ENCODE measurements at regions not wholly inside any gene's neighbourhood (a gene's known extent, or its start where the extent isn't known, plus 50 kb on each side); places are given as distances from the start of the nearest gene placed in this dataset.

DNA sequence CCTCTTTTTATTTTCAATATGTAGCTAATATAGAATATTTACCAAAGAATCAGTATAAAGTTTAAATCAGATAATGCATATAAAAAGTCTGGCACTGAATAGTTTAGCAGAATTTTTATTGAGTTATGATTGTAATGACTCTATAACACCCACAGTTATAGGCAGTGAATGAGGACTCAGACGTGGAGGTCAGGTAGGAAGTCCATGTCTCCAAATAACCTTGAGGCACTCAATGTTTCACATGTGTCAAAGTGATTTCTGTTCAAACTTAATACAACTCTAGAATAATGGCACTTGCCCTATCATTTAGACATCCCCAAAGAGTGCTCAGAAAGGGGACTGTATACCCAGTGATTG is 332.1 kb downstream of the BMPER start:
- Mint-ChIP-seq H3K4me1 (ENCODE audit: low read depth) (no peaks in the 10 kb centered on the region), H3K27me3 (ENCODE audit: low read depth) (no peaks in the 10 kb centered on the region), H3K4me3 (no peak overlapping the region), H3K9me3 (peaks cover 3% of the 10 kb centered on the region), H3K36me3 (ENCODE audit: insufficient read depth) (no peaks in the 10 kb centered on the region)
- no peak for ATAC-seq
- no peak for DNase-seq

DNA sequence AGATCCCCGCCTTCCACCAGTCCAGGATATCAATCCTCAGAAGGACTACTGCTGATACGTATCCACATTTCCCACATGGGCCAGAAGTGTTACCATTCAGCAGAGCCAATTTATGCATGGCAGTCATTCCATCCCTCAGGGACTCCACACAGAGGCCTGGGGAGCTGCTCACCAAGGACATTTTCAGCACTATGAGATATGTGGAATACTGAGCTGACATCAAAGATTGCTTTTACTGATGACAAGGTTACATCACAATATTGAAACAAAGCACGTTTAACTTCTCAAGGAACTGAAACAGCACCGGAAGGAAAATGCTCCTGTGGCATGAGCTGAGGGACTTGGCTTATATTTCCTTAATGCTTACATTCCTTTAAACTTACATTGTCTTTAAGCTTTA is 335.1 kb downstream of the BMPER start:
- H3K9me3 Mint-ChIP-seq = peaks cover 5% of the 10 kb centered on the region

DNA sequence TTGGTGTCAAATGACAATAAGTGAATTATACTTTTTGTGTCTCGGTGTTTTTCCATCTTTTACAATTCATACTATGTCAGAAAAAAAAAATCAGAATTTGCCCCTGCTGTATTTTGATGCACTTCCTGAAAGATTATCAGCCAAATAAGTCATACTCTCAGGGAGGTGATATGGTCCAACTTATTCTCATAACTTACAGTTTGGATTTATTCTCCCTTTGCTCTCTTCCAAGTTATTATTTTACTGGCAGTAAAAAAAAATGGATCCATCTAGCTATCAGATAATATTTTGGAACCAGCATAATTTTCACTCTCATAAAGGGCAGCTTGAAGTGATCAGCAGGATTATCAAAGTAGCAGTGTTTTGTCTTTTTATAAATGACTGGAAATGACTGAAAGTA is 337.1 kb downstream of the BMPER start:
- H3K4me3 Mint-ChIP-seq = no peak overlapping the region
- peaks cover 5% of the 10 kb centered on the region for H3K9me3 Mint-ChIP-seq
- no peak for DNase-seq
- no peak for ATAC-seq
- H3K36me3 Mint-ChIP-seq (ENCODE audit: insufficient read depth) = no peaks in the 10 kb centered on the region
- H3K27me3 Mint-ChIP-seq (ENCODE audit: low read depth) = no peaks in the 10 kb centered on the region
- no peaks in the 10 kb centered on the region for H3K4me1 Mint-ChIP-seq (ENCODE audit: low read depth)

More for the DNA sequence above, 335.1 kb downstream of the BMPER start:
- DNase-seq (no peak), ATAC-seq (no peak)
- Mint-ChIP-seq H3K4me1 (ENCODE audit: low read depth) (no peaks in the 10 kb centered on the region), H3K4me3 (no peak overlapping the region), H3K36me3 (ENCODE audit: insufficient read depth) (no peaks in the 10 kb centered on the region), H3K27me3 (ENCODE audit: low read depth) (no peaks in the 10 kb centered on the region)

DNA sequence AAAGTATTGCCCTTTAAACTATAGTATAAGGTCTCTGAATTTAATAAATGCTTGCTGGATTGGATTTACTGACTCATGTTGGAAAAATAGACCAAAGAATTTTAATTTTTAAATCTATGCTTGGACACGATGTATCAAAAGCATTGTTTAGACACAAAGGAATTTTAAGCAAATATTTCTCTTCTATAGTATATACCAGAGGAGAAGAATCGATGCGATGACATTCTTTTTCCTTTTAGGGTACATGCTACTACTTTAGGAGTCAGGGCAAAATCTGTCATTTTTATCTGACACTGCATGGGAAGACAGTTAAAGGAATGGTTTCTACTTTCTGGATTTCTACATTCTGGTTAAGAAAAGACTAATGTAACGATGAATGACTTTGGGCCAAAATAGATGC is 339.9 kb downstream of the BMPER start:
- Mint-ChIP-seq H3K9me3 (peaks cover 5% of the 10 kb centered on the region), H3K4me3 (no peak overlapping the region), H3K27me3 (ENCODE audit: low read depth) (no peaks in the 10 kb centered on the region), H3K4me1 (ENCODE audit: low read depth) (no peaks in the 10 kb centered on the region), H3K36me3 (ENCODE audit: insufficient read depth) (no peaks in the 10 kb centered on the region)
- DNase-seq (no peak), ATAC-seq (no peak)

DNA sequence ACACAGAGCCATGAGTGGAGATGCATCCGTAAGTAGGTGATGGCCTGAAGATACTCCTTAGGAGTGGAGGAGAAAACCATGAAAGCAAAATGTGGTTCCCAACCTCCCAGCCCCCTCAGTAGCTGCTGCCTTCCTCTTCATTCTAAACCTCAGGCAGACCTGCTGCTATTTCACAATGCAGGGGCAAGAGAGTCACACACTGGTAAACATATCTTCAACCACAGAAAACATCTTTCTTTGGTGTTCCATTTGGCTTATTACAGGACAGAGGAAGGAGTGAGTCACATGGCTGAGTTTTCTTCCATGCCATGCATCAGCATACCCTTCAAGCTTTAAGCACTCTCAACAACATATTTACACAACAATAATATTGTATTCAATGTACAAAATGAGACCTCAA is 342.1 kb downstream of the BMPER start:
- no peak for ATAC-seq
- Mint-ChIP-seq H3K27me3 (ENCODE audit: low read depth) (no peaks in the 10 kb centered on the region), H3K9me3 (peaks cover 5% of the 10 kb centered on the region), H3K4me3 (no peak overlapping the region), H3K4me1 (ENCODE audit: low read depth) (no peaks in the 10 kb centered on the region), H3K36me3 (ENCODE audit: insufficient read depth) (no peaks in the 10 kb centered on the region)
- DNase-seq = no peak

DNA sequence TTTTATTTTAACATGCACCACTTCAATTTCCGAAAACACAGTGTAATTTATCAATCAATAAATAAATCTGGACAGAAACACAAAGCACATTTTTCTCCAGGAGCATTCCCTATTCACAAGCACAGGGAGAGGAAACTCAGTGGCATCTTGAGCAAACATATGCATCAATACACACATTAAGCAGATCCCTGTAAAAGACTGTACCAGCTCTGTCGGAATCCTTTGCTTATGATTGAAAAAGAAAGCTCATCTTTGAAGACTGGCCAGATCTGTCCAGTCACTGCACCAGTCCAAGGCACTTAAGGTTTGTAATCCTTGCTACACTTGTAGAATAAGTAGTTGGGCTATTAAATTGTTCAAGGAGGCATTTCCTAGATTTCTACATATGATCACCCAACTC is 343.9 kb downstream of the BMPER start:
- H3K27me3 Mint-ChIP-seq (ENCODE audit: low read depth) = no peaks in the 10 kb centered on the region
- ATAC-seq = no peak
- H3K9me3 Mint-ChIP-seq = peaks cover 5% of the 10 kb centered on the region
- H3K36me3 Mint-ChIP-seq (ENCODE audit: insufficient read depth) = no peaks in the 10 kb centered on the region
- no peak for DNase-seq
- no peak overlapping the region for H3K4me3 Mint-ChIP-seq
- no peaks in the 10 kb centered on the region for H3K4me1 Mint-ChIP-seq (ENCODE audit: low read depth)

DNA sequence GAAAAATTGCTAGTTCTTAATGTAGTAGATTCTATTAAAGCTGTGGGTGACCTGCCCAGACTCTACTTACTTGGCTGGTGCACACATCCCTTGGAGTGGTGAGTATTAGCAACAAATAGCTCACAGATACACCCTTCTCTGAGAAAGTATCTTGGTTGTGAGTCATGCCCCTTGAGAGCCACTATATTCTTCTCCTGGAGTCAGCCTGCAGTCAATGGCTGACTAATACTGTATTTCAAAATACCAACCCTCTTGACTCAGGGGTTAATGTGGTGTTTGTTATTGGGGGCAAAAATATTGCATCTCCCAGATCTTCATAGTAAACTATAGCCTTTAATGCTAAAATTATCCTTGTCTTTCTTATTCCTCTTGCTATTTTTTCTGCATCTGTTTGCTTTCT is 354.9 kb downstream of the BMPER start:
- Mint-ChIP-seq H3K27me3 (ENCODE audit: low read depth) (no peaks in the 10 kb centered on the region), H3K4me1 (ENCODE audit: low read depth) (no peaks in the 10 kb centered on the region), H3K4me3 (no peak overlapping the region), H3K9me3 (no peaks in the 10 kb centered on the region), H3K36me3 (ENCODE audit: insufficient read depth) (no peaks in the 10 kb centered on the region)
- ATAC-seq (no peak), DNase-seq (no peak)

DNA sequence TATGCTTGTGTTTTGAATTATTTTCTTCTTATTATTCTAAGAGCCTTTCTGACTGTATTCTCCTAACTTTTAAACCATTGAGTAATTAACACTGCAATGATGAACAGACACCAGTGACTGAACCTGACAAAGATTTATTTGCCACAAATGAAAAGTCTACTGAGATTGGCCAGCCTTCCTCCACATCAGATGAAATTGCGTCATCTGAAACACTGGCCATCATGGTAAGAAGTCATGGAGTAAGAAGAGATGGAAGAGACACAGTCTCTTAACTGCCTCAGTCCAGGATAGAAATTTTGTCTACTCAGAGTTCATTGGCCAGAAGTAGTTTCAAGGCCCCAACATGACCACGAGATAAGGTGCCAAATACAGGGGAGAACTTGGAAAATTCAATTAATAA is 357.8 kb downstream of the BMPER start:
- Mint-ChIP-seq H3K4me1 (ENCODE audit: low read depth) (no peaks in the 10 kb centered on the region), H3K27me3 (ENCODE audit: low read depth) (no peaks in the 10 kb centered on the region), H3K36me3 (ENCODE audit: insufficient read depth) (no peaks in the 10 kb centered on the region), H3K9me3 (no peaks in the 10 kb centered on the region), H3K4me3 (no peak overlapping the region)
- DNase-seq (no peak), ATAC-seq (no peak)

DNA sequence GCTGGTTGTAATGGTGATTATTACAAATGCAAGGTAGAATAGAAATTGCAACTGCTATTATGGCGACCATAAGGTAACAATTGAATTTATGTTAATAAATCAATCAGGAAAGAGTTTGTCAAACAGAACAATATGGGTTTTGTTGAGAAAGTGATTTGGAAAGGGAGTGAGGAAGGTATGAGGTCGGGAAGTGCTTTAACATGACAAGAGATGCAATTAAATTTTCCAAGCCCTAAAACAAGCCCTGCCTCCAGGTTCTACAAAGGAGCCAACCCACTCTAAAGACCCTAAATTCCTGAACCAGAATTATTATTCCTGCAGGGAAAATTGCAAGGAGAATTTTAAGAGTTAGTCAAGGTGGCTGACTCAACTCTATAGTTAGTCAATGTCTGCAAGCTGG is 363.7 kb downstream of the BMPER start:
- Mint-ChIP-seq H3K4me1 (ENCODE audit: low read depth) (no peaks in the 10 kb centered on the region), H3K4me3 (no peak overlapping the region)

DNA sequence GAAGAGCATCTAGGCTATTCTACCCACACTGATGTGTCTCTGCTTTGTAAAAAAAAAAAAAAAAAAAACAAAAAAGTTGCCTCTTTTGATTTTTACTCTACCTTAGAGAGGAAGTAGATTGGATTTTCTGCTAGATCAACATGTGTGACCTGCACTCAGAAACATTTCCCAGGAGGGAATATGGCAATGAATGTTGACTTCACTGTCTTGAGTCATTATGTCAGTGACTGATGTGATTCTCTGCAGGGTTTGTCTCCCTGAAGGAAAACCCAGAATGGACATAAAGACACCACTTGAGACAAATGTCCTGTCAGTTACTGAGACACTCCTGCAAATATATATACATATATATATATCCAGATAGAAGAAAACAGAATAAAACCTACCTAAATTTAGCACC is 370.3 kb downstream of the BMPER start:
- no peak for DNase-seq
- Mint-ChIP-seq H3K36me3 (ENCODE audit: insufficient read depth) (no peaks in the 10 kb centered on the region), H3K27me3 (ENCODE audit: low read depth) (no peaks in the 10 kb centered on the region), H3K9me3 (no peaks in the 10 kb centered on the region), H3K4me1 (ENCODE audit: low read depth) (no peaks in the 10 kb centered on the region), H3K4me3 (no peak overlapping the region)
- ATAC-seq = no peak

More for the DNA sequence above, 363.7 kb downstream of the BMPER start:
- Mint-ChIP-seq H3K9me3 (no peaks in the 10 kb centered on the region), H3K27me3 (ENCODE audit: low read depth) (no peaks in the 10 kb centered on the region), H3K36me3 (ENCODE audit: insufficient read depth) (no peaks in the 10 kb centered on the region)
- no peak for ATAC-seq
- no peak for DNase-seq

DNA sequence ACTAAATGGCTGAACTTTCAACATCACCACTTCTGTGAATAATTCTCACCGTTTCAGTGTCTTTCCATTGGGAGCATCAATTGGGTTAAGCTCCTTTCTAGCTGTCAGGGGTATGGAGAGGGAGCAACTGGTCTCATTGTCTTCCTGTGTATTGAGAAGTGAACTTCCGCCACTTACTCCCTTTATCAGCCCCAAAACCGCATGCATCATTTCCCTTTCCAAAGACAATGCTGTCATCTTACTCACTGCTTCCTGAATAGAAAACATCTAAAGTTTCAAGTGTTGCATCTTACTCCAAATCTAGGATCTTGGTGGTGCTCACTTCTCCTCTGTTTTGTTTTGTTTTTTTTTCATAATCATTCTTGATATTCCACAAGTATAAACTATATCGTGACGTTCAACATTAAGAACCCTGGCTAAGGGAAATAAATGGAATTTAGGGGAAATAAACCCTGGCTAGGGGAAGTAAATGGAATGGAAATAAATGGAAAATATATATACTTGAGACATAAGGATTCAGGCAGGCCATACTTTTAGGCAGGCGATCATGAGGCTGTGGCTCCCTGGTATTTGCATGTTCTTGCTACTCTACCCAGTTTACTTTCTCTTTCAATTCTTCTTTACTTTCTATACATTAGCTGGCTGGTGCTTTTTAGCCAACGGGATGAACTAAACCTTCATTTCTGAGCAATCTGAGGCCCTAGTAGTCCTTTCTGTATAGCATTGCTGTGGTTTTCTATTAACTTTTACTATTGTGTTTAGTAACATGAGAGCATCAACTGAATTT is 371.9 kb downstream of the BMPER start:
- Mint-ChIP-seq H3K36me3 (ENCODE audit: insufficient read depth) (no peaks in the 10 kb centered on the region), H3K9me3 (no peaks in the 10 kb centered on the region), H3K4me3 (no peak overlapping the region), H3K27me3 (ENCODE audit: low read depth) (no peaks in the 10 kb centered on the region), H3K4me1 (ENCODE audit: low read depth) (no peaks in the 10 kb centered on the region)
- ATAC-seq (no peak), DNase-seq (no peak)

DNA sequence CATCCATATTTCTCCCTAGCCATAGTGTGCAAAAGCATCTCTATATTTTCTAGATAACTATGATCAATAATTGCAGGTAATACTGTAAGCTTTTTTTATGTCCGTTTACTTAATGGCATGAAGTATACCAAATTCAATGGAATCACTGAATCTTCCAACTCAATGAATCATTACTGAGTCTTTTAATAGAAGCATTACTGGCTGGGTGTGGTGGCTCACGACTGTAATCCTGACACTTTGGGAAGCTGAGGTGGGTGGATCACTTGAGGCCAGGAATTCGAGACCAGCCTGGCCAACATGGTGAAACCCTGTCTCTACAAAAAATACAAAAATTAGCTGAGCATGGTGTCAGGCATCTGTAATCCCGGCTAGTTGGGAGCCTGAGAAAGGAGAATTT is 372.5 kb downstream of the BMPER start:
- Mint-ChIP-seq H3K4me1 (ENCODE audit: low read depth) (no peaks in the 10 kb centered on the region), H3K36me3 (ENCODE audit: insufficient read depth) (no peaks in the 10 kb centered on the region), H3K4me3 (no peak overlapping the region), H3K9me3 (peaks cover 5% of the 10 kb centered on the region), H3K27me3 (ENCODE audit: low read depth) (no peaks in the 10 kb centered on the region)
- DNase-seq (no peak), ATAC-seq (no peak)

DNA sequence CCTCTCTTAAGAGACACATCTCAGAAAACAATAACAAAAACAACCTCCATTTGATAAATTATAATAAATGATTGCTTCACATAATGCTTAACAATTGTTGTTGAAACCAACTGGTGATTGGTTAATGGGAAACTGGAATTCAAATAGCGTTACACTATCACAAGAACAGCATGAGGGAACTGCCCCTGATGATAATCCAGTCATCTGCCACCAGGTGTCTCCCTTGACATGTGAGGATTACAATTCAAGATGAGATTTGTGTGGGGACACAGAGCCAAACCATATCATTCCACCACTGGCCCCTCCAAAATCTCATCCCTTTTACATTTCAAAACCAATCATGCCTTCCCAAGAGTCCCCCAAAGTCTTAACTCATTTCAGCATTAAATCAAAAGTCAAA is 375.9 kb downstream of the BMPER start:
- no peaks in the 10 kb centered on the region for H3K27me3 Mint-ChIP-seq (ENCODE audit: low read depth)
- no peak overlapping the region for H3K4me3 Mint-ChIP-seq
- H3K9me3 Mint-ChIP-seq = peaks cover 8% of the 10 kb centered on the region
- no peak for DNase-seq
- H3K4me1 Mint-ChIP-seq (ENCODE audit: low read depth) = no peaks in the 10 kb centered on the region
- no peaks in the 10 kb centered on the region for H3K36me3 Mint-ChIP-seq (ENCODE audit: insufficient read depth)
- ATAC-seq = no peak

DNA sequence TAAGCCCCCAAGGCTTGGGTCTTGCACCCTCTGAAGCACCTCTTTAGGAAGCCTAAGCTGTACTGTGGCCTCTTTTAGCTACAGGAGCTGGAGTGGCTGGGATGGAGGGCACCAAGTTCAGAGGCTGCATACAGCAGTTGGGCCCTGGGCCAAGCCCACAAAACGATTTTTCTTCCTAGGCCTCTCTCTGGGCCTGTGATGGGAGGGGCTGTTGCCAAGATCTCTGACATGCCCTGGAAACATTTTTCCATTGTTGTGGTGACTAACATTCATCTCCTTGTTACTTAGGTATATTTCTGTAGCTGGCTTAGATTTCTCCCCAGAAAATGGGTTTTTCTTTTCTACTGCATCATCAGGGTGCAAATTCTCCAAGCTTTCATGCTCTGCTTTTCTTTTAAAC is 375.7 kb upstream of the NPSR1 start:
- Mint-ChIP-seq H3K27me3 (ENCODE audit: low read depth) (no peaks in the 10 kb centered on the region), H3K36me3 (ENCODE audit: insufficient read depth) (no peaks in the 10 kb centered on the region), H3K4me3 (no peak overlapping the region), H3K9me3 (peaks cover 8% of the 10 kb centered on the region), H3K4me1 (ENCODE audit: low read depth) (no peaks in the 10 kb centered on the region)
- ATAC-seq (no peak), DNase-seq (no peak)

DNA sequence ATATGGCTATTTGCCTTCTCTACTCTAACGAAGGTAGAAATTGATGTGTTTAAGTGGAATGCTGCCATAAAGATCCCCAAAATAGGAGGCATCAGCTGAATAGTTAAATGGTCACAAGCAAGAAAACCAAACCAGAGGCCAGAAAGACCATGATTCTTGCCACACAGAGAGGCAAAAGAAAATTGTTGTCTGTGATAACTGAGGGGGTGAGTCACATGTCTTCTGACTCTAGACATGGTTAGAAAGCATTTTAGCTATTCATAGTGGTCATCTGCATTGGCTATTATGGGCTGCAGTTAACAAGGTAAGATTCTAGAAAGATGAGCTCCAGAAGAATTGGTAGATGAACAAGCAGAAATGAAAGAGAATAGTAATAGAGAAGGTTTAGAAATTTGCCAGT is 361.4 kb upstream of the NPSR1 start:
- ATAC-seq = no peak
- no peaks in the 10 kb centered on the region for H3K36me3 Mint-ChIP-seq (ENCODE audit: insufficient read depth)

More for the DNA sequence above, 361.4 kb upstream of the NPSR1 start:
- no peaks in the 10 kb centered on the region for H3K27me3 Mint-ChIP-seq (ENCODE audit: low read depth)
- no peak for DNase-seq
- no peaks in the 10 kb centered on the region for H3K4me1 Mint-ChIP-seq (ENCODE audit: low read depth)
- no peak overlapping the region for H3K4me3 Mint-ChIP-seq
- H3K9me3 Mint-ChIP-seq = no peaks in the 10 kb centered on the region
